Sigmoid colon (tissue), 6 donors: ENCODE measurements at regions not wholly inside any gene's neighbourhood (a gene's known extent, or its start where the extent isn't known, plus 50 kb on each side); places are given as distances from the start of the nearest gene placed in this dataset.

Experiments
- DNase-seq: peaks from one replicate; pipeline ENCODE4 v3.0.0-alpha.2; 2019
- H3K27ac ChIP-seq, 4 donors: fragments of 200-600 bp; sonication (generic); one replicate each; pipeline ENCODE4 v1.5.1; 2016 to 2019; ENCODE audit warnings: mild to moderate bottlenecking in 1 of 4
- H3K27me3 ChIP-seq, 3 donors: fragments of 200-600 bp; sonication (generic); one replicate each; pipeline ENCODE4 v1.5.1; 2019; ENCODE audit warnings: mild to moderate bottlenecking in 1 of 3
- H3K36me3 ChIP-seq, 4 donors: fragments of 200-600 bp; sonication (generic); one replicate each; pipeline ENCODE4 v1.5.1; 2016 to 2019
- H3K4me1 ChIP-seq, 4 donors: fragments of 200-600 bp; sonication (generic); one replicate each; pipeline ENCODE4 v1.5.1; 2017 to 2019
- H3K4me3 ChIP-seq, 4 donors: fragments of 200-600 bp; sonication (generic); one replicate each; pipeline ENCODE4 v1.5.1; 2017 to 2019; ENCODE audit warnings: mild to moderate bottlenecking in 2 of 4, moderate library complexity in 1 of 4
- H3K9me3 ChIP-seq, 4 donors: fragments of 200-600 bp in 3 of 4; sonication (generic) in 3 of 4; one replicate each; pipeline versions ENCODE4 v1.5.1 to v1.6.1; 2013 to 2019
- EP300 ChIP-seq, 4 donors: sonication (generic); formaldehyde crosslinking; IDR thresholded peaks; one replicate each; pipeline ENCODE4 v1.6.1; 2017; ENCODE audit warnings: antibody characterized with exemption in 4 of 4
- POLR2A ChIP-seq, 2 donors: fragments of 450-650 bp; IDR thresholded peaks; one replicate each; pipeline ENCODE4 v1.6.1; 2016; ENCODE audit warnings: antibody characterized with exemption in 2 of 2, mild to moderate bottlenecking in 2 of 2, moderate library complexity in 2 of 2
- POLR2AphosphoS5 ChIP-seq, 4 donors: sonication (generic); formaldehyde crosslinking; IDR thresholded peaks; one replicate each; pipeline ENCODE4 v1.6.1; 2017; ENCODE audit warnings: antibody characterized with exemption in 4 of 4
- WGBS, 2 donors: extraction: QIAGEN DNeasy Blood & Tissue Kit; methylation state at CpG; one replicate each; pipeline ENCODE4 v1.1.7; 2013; 5-methylcytosine and 5-hydroxymethylcytosine counted together
- intact Hi-C: fragments of 100-400 bp; cut with DNase I; formaldehyde crosslinking; loops from one replicate; pipeline ENCODE4 v1.15.1; 2023
- TF ChIP-seq, protein P1 (sequence below), 4 experiments: fragments of 450-650 bp in 3 of 4; fragments of 200-600 bp in 1 of 4; IDR thresholded peaks; one replicate each; pipeline ENCODE4 v1.5.1; 2016 to 2019; ENCODE audit warnings: antibody characterized with exemption in 4 of 4, mild to moderate bottlenecking in 3 of 4, moderate library complexity in 2 of 4
- donor health status: healthy with polysubstance abuse.
- donor health status: healthy.

- intact Hi-C loops: no loop called here
- 79 to 90% methylated on average over 1 of the region's 1 CpG for WGBS, 2 donors
- H3K4me3 ChIP-seq: no peak overlapping the region
These were observed 248.1 kb downstream of the PTBP2 start for GRCh38 chr1:96969656-96970163.

GRCh38 chr1:96971439-96971838, 249.9 kb downstream of the PTBP2 start:
- TF ChIP-seq POLR2A (IDR thresholded peaks at IDR 0.05): no peak
- TF ChIP-seq POLR2AphosphoS5 (IDR thresholded peaks at IDR 0.05): no peak
- intact Hi-C loops: no loop called here
- Histone ChIP-seq H3K36me3 (no peaks in the 10 kb centered on the region), H3K4me3 (no peak overlapping the region), H3K27ac (no peak overlapping the region), H3K4me1 (peaks cover 0 to 27% (median 20%) of the 10 kb centered on the region in 4 donors), H3K9me3 (no peaks in the 10 kb centered on the region), H3K27me3 (no peaks in the 10 kb centered on the region)
- 91 to 92% methylated on average over 2 of the region's 2 CpGs for WGBS, 2 donors
- no peak for DNase-seq

More at GRCh38 chr1:96969656-96970163, 248.1 kb downstream of the PTBP2 start:
- TF ChIP-seq POLR2AphosphoS5 (IDR thresholded peaks at IDR 0.05) (peak in 2 of 4 donors; percentile 17 to 33), POLR2A (IDR thresholded peaks at IDR 0.05) (no peak), EP300 (IDR thresholded peaks at IDR 0.05) (no peak)
- peak overlapping the region in 2 of 4 donors; percentile 53 to 65 for H3K27ac ChIP-seq
- no peaks in the 10 kb centered on the region for H3K9me3 ChIP-seq
- peaks cover 0 to 27% (median 20%) of the 10 kb centered on the region in 4 donors for H3K4me1 ChIP-seq
- H3K36me3 ChIP-seq: no peaks in the 10 kb centered on the region
- no peak for DNase-seq
- no peaks in the 10 kb centered on the region for H3K27me3 ChIP-seq

GRCh38 chr1:96971849-96972602, 250.4 kb downstream of the PTBP2 start:
- H3K36me3 ChIP-seq: no peaks in the 10 kb centered on the region
- H3K27me3 ChIP-seq: no peaks in the 10 kb centered on the region
- no peaks in the 10 kb centered on the region for H3K9me3 ChIP-seq
- no peak for DNase-seq
- 66 to 76% methylated on average over 8 of the region's 8 CpGs for WGBS, 2 donors
- TF ChIP-seq POLR2AphosphoS5 (IDR thresholded peaks at IDR 0.05): no peak
- TF ChIP-seq POLR2A (IDR thresholded peaks at IDR 0.05): no peak
- TF ChIP-seq, protein P1, sequence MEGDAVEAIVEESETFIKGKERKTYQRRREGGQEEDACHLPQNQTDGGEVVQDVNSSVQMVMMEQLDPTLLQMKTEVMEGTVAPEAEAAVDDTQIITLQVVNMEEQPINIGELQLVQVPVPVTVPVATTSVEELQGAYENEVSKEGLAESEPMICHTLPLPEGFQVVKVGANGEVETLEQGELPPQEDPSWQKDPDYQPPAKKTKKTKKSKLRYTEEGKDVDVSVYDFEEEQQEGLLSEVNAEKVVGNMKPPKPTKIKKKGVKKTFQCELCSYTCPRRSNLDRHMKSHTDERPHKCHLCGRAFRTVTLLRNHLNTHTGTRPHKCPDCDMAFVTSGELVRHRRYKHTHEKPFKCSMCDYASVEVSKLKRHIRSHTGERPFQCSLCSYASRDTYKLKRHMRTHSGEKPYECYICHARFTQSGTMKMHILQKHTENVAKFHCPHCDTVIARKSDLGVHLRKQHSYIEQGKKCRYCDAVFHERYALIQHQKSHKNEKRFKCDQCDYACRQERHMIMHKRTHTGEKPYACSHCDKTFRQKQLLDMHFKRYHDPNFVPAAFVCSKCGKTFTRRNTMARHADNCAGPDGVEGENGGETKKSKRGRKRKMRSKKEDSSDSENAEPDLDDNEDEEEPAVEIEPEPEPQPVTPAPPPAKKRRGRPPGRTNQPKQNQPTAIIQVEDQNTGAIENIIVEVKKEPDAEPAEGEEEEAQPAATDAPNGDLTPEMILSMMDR (IDR thresholded peaks at IDR 0.05): no peak
- TF ChIP-seq EP300 (IDR thresholded peaks at IDR 0.05): no peak
- H3K27ac ChIP-seq: no peak overlapping the region
- peaks cover 0 to 27% (median 20%) of the 10 kb centered on the region in 4 donors for H3K4me1 ChIP-seq
- intact Hi-C loops: no loop called here
- no peak overlapping the region for H3K4me3 ChIP-seq

DNA sequence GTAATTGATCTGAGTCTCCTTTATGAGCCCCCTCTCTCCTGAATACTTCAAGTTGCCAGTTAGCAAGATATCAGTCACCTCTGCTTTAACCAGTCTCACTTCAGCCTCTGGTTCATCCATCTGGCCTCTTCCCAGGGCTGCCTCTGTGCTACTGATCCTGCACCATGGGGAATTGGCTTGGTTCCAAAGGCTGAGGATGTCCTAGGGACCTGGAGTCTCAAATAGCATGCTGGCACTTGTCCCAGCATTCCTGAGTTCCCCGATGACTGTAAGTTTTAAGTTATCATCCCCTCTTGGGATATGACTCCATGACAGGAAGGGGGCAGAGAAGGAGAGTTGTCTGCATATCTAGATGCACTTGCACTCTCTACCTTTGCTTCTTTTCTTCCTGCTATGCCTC, 252.0 kb downstream of the PTBP2 start:
- no peaks in the 10 kb centered on the region for H3K27me3 ChIP-seq
- TF ChIP-seq EP300 (IDR thresholded peaks at IDR 0.05) (no peak), POLR2A (IDR thresholded peaks at IDR 0.05) (no peak), POLR2AphosphoS5 (IDR thresholded peaks at IDR 0.05) (no peak)
- TF ChIP-seq, protein P1 (IDR thresholded peaks at IDR 0.05): no peak
- no peaks in the 10 kb centered on the region for H3K9me3 ChIP-seq
- intact Hi-C loops: no loop called here
- no peak for DNase-seq
- H3K4me3 ChIP-seq: no peak overlapping the region
- 70 to 88% methylated on average over 1 of the region's 1 CpG for WGBS, 2 donors
- no peak overlapping the region for H3K27ac ChIP-seq
- no peaks in the 10 kb centered on the region for H3K36me3 ChIP-seq
- peaks cover 0 to 17% (median 12%) of the 10 kb centered on the region in 4 donors for H3K4me1 ChIP-seq

DNA sequence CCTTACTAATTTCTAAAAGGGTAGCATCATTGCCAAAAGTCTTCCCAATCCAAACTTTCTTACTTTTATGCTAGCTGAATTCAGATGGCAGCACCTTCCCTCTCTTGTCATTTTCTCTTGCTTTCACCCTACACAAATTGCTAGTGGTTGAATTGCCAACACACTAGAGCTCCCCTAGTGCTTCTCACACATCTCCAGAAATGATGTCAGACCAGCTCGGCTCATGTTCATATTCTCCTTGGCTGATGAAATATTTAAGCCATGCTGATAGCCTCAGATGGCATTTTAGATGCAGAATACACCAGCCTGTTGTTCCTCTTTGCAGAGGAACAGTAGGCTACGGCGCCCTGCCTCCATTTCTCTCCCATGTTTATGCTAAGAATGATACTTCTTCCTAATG, 256.9 kb downstream of the PTBP2 start:
- Histone ChIP-seq H3K4me3 (no peak overlapping the region), H3K27ac (no peak overlapping the region), H3K36me3 (no peaks in the 10 kb centered on the region), H3K27me3 (no peaks in the 10 kb centered on the region), H3K4me1 (no peaks in the 10 kb centered on the region), H3K9me3 (no peaks in the 10 kb centered on the region)
- no peak for DNase-seq
- 87 to 88% methylated on average over 3 of the region's 3 CpGs for WGBS, 2 donors
- intact Hi-C loops: no loop called here
- TF ChIP-seq EP300 (IDR thresholded peaks at IDR 0.05) (no peak), POLR2AphosphoS5 (IDR thresholded peaks at IDR 0.05) (no peak), POLR2A (IDR thresholded peaks at IDR 0.05) (no peak)
- TF ChIP-seq, protein P1 (IDR thresholded peaks at IDR 0.05): no peak
